ENCODE measurements at regions not wholly inside any gene's neighbourhood (a gene's known extent, or its start where the extent isn't known, plus 50 kb on each side); places are given as distances from the start of the nearest gene placed in this dataset.

- no peak for ATAC-seq
- no peak for TF ChIP-seq CTCF (IDR thresholded peaks at IDR 0.05)
- TF ChIP-seq POLR2A (IDR thresholded peaks at IDR 0.05) = no peak
- Histone ChIP-seq H3K27ac (no peak overlapping the region), H3K9me3 (no peaks in the 10 kb centered on the region), H3K27me3 (no peaks in the 10 kb centered on the region), H3K4me1 (no peaks in the 10 kb centered on the region), H3K36me3 (replicated peaks in 1 of 2; ENCODE audit: insufficient read depth in 1 of 2, low read depth in 2 of 2) (no peaks in the 10 kb centered on the region), H3K4me3 (no peak overlapping the region)
- WGBS, 2 donors = 71 to 73% methylated on average over 6 of the region's 6 CpGs
- intact Hi-C loops (cut with DNase I) = no loop called here
- no peak for DNase-seq
Measured at GRCh38 chr2:128876986-128877983, 558.6 kb upstream of the HS6ST1 start.

- TF ChIP-seq POLR2A (IDR thresholded peaks at IDR 0.05) = no peak
- TF ChIP-seq CTCF (IDR thresholded peaks at IDR 0.05) = no peak
- no peak overlapping the region for H3K4me3 ChIP-seq
- no peaks in the 10 kb centered on the region for H3K27me3 ChIP-seq
- WGBS, 2 donors = 71 to 83% methylated on average over 4 of the region's 4 CpGs
- H3K36me3 ChIP-seq (replicated peaks in 1 of 2; ENCODE audit: insufficient read depth in 1 of 2, low read depth in 2 of 2) = no peaks in the 10 kb centered on the region
- no peak for ATAC-seq
- DNase-seq = no peak
- no peaks in the 10 kb centered on the region for H3K9me3 ChIP-seq
- intact Hi-C loops (cut with DNase I) = no loop called here
- no peak overlapping the region for H3K27ac ChIP-seq
- H3K4me1 ChIP-seq = no peaks in the 10 kb centered on the region
Measured at GRCh38 chr2:128879161-128879560, 560.5 kb upstream of the HS6ST1 start.

- intact Hi-C loops (cut with DNase I) = no loop called here
- Histone ChIP-seq H3K36me3 (replicated peaks in 1 of 2; ENCODE audit: insufficient read depth in 1 of 2, low read depth in 2 of 2) (no peaks in the 10 kb centered on the region), H3K27me3 (no peaks in the 10 kb centered on the region), H3K4me3 (no peak overlapping the region), H3K27ac (no peak overlapping the region), H3K9me3 (no peaks in the 10 kb centered on the region), H3K4me1 (no peaks in the 10 kb centered on the region)
- DNase-seq (no peak), ATAC-seq (no peak)
- no peak for TF ChIP-seq CTCF (IDR thresholded peaks at IDR 0.05)
- TF ChIP-seq POLR2A (IDR thresholded peaks at IDR 0.05) = no peak
Measured at GRCh38 chr2:128894896-128895295, 576.2 kb upstream of the HS6ST1 start.

GRCh38 chr2:128901572-128902391 is 583.1 kb upstream of the HS6ST1 start:
- ATAC-seq = peak; percentile 12

More at GRCh38 chr2:128901572-128902391, 583.1 kb upstream of the HS6ST1 start:
- no peak overlapping the region for H3K27ac ChIP-seq
- DNase-seq = no peak
- no peak overlapping the region for H3K4me3 ChIP-seq
- H3K36me3 ChIP-seq (replicated peaks in 1 of 2; ENCODE audit: insufficient read depth in 1 of 2, low read depth in 2 of 2) = no peaks in the 10 kb centered on the region
- no peaks in the 10 kb centered on the region for H3K27me3 ChIP-seq
- no peaks in the 10 kb centered on the region for H3K4me1 ChIP-seq
- no peak for TF ChIP-seq POLR2A (IDR thresholded peaks at IDR 0.05)
- no peak for TF ChIP-seq CTCF (IDR thresholded peaks at IDR 0.05)
- no peaks in the 10 kb centered on the region for H3K9me3 ChIP-seq
- intact Hi-C loops (cut with DNase I) = no loop called here
- WGBS, 2 donors = 42 to 79% methylated on average over 30 to 44 of the region's 46 CpGs
